Nephron (organoid): ENCODE measurements at regions not wholly inside any gene's neighbourhood (a gene's known extent, or its start where the extent isn't known, plus 50 kb on each side); places are given as distances from the start of the nearest gene placed in this dataset.

Experiments used
- H3K27ac Mint-ChIP-seq, 3 experiments: 2 replicates each; pipeline ENCODE4 v1.8.0; 2020; ENCODE audit warnings: mixed read lengths in 3 of 3, mild to moderate bottlenecking in 2 of 3, moderate library complexity in 1 of 3
- H3K27me3 Mint-ChIP-seq: 2 replicates; pipeline ENCODE4 v1.8.0; 2021; ENCODE audit warnings: low read depth, mild to moderate bottlenecking, moderate library complexity, mixed read lengths
- H3K36me3 Mint-ChIP-seq: 2 replicates; pipeline ENCODE4 v1.8.0; 2020; ENCODE audit warnings: low read depth, mixed read lengths
- H3K4me1 Mint-ChIP-seq: 2 replicates; pipeline ENCODE4 v1.8.0; 2020; ENCODE audit warnings: mixed read lengths
- H3K4me3 Mint-ChIP-seq, 3 experiments: 2 replicates each; pipeline ENCODE4 v1.8.0; 2020; ENCODE audit warnings: mild to moderate bottlenecking in 3 of 3, mixed read lengths in 3 of 3, moderate library complexity in 2 of 3
- H3K9me3 Mint-ChIP-seq: 2 replicates; pipeline ENCODE4 v1.8.0; 2020; ENCODE audit warnings: mixed read lengths
- CTCF ChIP-seq, 3 experiments: fragments of 200-600 bp; sonication (generic); IDR thresholded peaks; one replicate each; pipeline ENCODE4 v1.5.0; 2021; ENCODE audit warnings: antibody characterized with exemption in 3 of 3; ENCODE audit not compliant: unreplicated experiment in 3 of 3

- no peak for TF ChIP-seq CTCF (IDR thresholded peaks at IDR 0.05; ENCODE audit: unreplicated experiment in 3 of 3)
- Mint-ChIP-seq H3K27me3 (peaks cover 64% of the 10 kb centered on the region), H3K4me3 (no peak overlapping the region), H3K4me1 (peaks cover 46% of the 10 kb centered on the region), H3K36me3 (no peaks in the 10 kb centered on the region), H3K9me3 (no peaks in the 10 kb centered on the region), H3K27ac (no peak overlapping the region)
Observed at GRCh38 chr6:44668976-44669934, 281.7 kb downstream of the CDC5L start.

- Mint-ChIP-seq H3K9me3 (no peaks in the 10 kb centered on the region), H3K27me3 (peaks cover 58% of the 10 kb centered on the region), H3K4me1 (peaks cover 38% of the 10 kb centered on the region), H3K27ac (no peak overlapping the region), H3K36me3 (no peaks in the 10 kb centered on the region), H3K4me3 (no peak overlapping the region)
- TF ChIP-seq CTCF (IDR thresholded peaks at IDR 0.05; ENCODE audit: unreplicated experiment in 3 of 3) = no peak
Observed at GRCh38 chr6:44670146-44670545, 282.6 kb downstream of the CDC5L start.

- peaks cover 51% of the 10 kb centered on the region for H3K27me3 Mint-ChIP-seq
- no peaks in the 10 kb centered on the region for H3K9me3 Mint-ChIP-seq
- no peak overlapping the region for H3K27ac Mint-ChIP-seq
- H3K4me3 Mint-ChIP-seq = no peak overlapping the region
- no peak for TF ChIP-seq CTCF (IDR thresholded peaks at IDR 0.05; ENCODE audit: unreplicated experiment in 3 of 3)
- H3K36me3 Mint-ChIP-seq = no peaks in the 10 kb centered on the region
- peaks cover 26% of the 10 kb centered on the region for H3K4me1 Mint-ChIP-seq
Observed at GRCh38 chr6:44671333-44671732, 283.8 kb downstream of the CDC5L start.

GRCh38 chr6:44672086-44672485 is 284.6 kb downstream of the CDC5L start:
- H3K36me3 Mint-ChIP-seq = no peaks in the 10 kb centered on the region
- H3K4me3 Mint-ChIP-seq = no peak overlapping the region
- H3K27me3 Mint-ChIP-seq = peaks cover 49% of the 10 kb centered on the region
- no peak for TF ChIP-seq CTCF (IDR thresholded peaks at IDR 0.05; ENCODE audit: unreplicated experiment in 3 of 3)
- H3K4me1 Mint-ChIP-seq = peaks cover 18% of the 10 kb centered on the region
- no peaks in the 10 kb centered on the region for H3K9me3 Mint-ChIP-seq
- H3K27ac Mint-ChIP-seq = no peak overlapping the region

GRCh38 chr6:44672841-44673240 is 285.3 kb downstream of the CDC5L start:
- Mint-ChIP-seq H3K4me3 (no peak overlapping the region), H3K36me3 (no peaks in the 10 kb centered on the region), H3K27me3 (peaks cover 49% of the 10 kb centered on the region), H3K4me1 (peaks cover 11% of the 10 kb centered on the region), H3K9me3 (no peaks in the 10 kb centered on the region), H3K27ac (no peak overlapping the region)
- no peak for TF ChIP-seq CTCF (IDR thresholded peaks at IDR 0.05; ENCODE audit: unreplicated experiment in 3 of 3)
